GM12873 (cell line): ENCODE measurements at regions not wholly inside any gene's neighbourhood (a gene's known extent, or its start where the extent isn't known, plus 50 kb on each side); places are given as distances from the start of the nearest gene placed in this dataset.

ENCODE experiments used
- TF ChIP-seq, protein P1 (sequence below): IDR thresholded peaks from 2 replicates; pipeline ENCODE4 v1.5.1; 2012; ENCODE audit warnings: low read depth, mild to moderate bottlenecking, moderate library complexity, low read length, control low read depth; ENCODE audit not compliant: insufficient read depth; ENCODE audit errors: missing control alignments

DNA sequence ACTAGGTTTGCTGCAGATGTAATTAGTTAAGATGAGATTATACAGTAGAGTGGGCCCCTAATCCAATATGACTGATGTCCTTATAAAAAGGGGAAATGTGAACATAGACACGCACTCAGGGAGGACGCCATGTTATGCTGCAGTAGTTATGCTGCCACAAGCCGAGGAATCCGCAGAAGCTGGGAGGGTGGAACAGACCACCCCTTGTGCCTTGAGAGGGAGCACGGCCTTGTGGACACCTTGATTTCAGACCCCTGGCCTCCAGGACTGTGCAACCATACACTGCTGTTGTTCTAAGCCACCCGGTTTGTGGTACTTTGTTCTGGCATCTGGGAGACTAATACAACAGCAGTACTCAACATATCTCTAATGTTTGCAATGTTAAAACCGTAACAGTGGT lies 57.9 kb upstream of the HIVEP3 start:
- TF ChIP-seq, protein P1, sequence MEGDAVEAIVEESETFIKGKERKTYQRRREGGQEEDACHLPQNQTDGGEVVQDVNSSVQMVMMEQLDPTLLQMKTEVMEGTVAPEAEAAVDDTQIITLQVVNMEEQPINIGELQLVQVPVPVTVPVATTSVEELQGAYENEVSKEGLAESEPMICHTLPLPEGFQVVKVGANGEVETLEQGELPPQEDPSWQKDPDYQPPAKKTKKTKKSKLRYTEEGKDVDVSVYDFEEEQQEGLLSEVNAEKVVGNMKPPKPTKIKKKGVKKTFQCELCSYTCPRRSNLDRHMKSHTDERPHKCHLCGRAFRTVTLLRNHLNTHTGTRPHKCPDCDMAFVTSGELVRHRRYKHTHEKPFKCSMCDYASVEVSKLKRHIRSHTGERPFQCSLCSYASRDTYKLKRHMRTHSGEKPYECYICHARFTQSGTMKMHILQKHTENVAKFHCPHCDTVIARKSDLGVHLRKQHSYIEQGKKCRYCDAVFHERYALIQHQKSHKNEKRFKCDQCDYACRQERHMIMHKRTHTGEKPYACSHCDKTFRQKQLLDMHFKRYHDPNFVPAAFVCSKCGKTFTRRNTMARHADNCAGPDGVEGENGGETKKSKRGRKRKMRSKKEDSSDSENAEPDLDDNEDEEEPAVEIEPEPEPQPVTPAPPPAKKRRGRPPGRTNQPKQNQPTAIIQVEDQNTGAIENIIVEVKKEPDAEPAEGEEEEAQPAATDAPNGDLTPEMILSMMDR: no peak

DNA sequence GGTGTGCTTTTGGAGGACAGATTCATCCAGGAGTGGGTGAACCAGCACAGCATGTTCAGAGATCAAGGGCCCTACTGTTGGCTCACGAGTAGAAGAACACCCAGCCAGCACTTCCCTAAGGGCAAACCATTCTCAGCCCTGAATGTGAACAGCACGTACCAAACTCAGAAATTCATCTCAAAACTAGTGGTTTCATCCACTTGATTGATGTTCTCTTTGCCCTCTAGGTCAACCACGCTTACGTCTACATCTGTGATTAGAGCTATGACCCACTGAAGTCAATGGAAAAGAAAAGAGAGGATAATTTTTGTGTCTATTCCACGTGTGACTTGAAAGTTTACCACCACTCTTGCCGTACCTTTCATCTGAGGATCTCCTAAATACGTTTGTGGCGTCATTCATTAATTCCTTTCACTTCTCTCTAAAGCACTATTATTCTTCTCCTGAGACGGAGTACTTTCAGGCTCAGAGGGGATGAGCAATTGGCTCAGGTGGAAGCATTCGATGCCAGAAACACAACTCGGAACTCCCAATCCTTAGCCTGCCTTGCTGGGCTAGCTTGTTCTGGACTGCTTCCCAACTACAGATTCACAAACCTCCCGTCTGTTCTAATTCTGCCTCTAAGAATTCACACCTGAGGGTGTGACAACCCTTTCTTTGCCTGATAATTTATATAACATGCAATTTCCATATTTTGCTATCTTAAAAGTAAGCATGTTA lies 57.3 kb upstream of the HIVEP3 start:
- TF ChIP-seq, protein P1: no peak

DNA sequence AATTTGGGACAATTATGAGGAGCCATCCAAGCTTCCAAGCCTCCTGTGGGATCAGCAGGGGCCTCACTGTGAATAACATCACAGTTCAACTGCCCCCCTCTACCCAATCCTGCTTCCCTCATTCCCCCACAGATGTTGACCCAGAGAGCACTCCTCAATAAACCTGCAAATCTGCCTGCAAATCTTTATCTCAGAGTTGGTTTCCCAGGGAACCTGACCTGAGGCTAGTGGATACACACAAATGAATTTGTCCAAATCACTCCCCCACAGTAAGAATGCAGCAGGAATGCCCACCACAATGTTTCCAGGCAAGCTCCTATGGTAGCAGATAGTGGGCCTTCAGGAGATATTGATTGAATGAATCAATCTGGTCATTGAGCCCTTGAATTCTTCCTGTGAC lies 56.4 kb upstream of the HIVEP3 start:
- TF ChIP-seq, protein P1: no peak
